B cell (primary cell): ENCODE measurements at regions not wholly inside any gene's neighbourhood (a gene's known extent, or its start where the extent isn't known, plus 50 kb on each side); places are given as distances from the start of the nearest gene placed in this dataset.

Source experiments
- ATAC-seq: fragments of 200-7000 bp; cut with Tn5 transposase; one replicate; pipeline ENCODE4 v1.10.0; 2021; ENCODE audit warnings: low read depth, mild to moderate bottlenecking, moderate number of reproducible peaks, moderate library complexity
- CTCF ChIA-PET: fragments of 350-600 bp; sonication (Branson Sonifier 250); formaldehyde crosslinking; loops from one replicate; lab custom pipeline; 2021; ENCODE audit warnings: antibody characterized with exemption, inconsistent platforms; lab: Charles Lee
- POLR2A ChIA-PET: fragments of 350-600 bp; sonication (Branson Sonifier 250); formaldehyde crosslinking; loops from one replicate; lab custom pipeline; 2021; ENCODE audit warnings: antibody characterized with exemption; lab: Charles Lee
- DNase-seq: peaks from one replicate; pipeline ENCODE4 v3.0.0; 2013
- H2AFZ ChIP-seq: 2 replicates; pipeline ENCODE4 v1.6.1; 2012; ENCODE audit warnings: mild to moderate bottlenecking, low read depth, low read length; ENCODE audit not compliant: insufficient read depth, poor library complexity, severe bottlenecking
- H3K27ac ChIP-seq, 2 donors: 1 replicate in 1 of 2; 2 replicates in 1 of 2; pipeline ENCODE4 v1.5.1; 2012 to 2013; ENCODE audit warnings: low read length in 2 of 2, mild to moderate bottlenecking in 2 of 2, moderate library complexity in 1 of 2
- H3K27me3 ChIP-seq, 4 experiments: fragments of 200-600 bp in 1 of 4; sonication (generic) in 1 of 4; replicated peaks in 1 of 4; 1 replicate in 2 of 4; 2 replicates in 2 of 4; pipeline versions ENCODE4 v1.6.1 to v1.7.0; 2013 to 2016; ENCODE audit warnings: low read length in 3 of 4, mild to moderate bottlenecking in 2 of 4, mixed read lengths in 1 of 4, moderate library complexity in 1 of 4; ENCODE audit not compliant: insufficient read depth in 4 of 4, control insufficient read depth in 3 of 4; ENCODE audit errors: control extremely low read depth in 1 of 4
- H3K36me3 ChIP-seq, 2 experiments: replicated peaks in 1 of 2; 1 replicate in 1 of 2; 2 replicates in 1 of 2; pipeline versions ENCODE4 v1.6.1 to v1.7.1; 2013; ENCODE audit warnings: low read length in 1 of 2; ENCODE audit not compliant: insufficient read depth in 2 of 2, control insufficient read depth in 1 of 2; ENCODE audit errors: control extremely low read depth in 1 of 2, extremely low read depth in 1 of 2
- H3K4me1 ChIP-seq, 2 donors: fragments of 200-600 bp in 1 of 2; sonication (generic) in 1 of 2; 1 replicate in 1 of 2; 2 replicates in 1 of 2; pipeline versions ENCODE4 v1.5.1 to v1.6.1; 2013 to 2017; ENCODE audit warnings: low read length in 2 of 2; ENCODE audit not compliant: control insufficient read depth in 2 of 2, insufficient read depth in 2 of 2
- H3K4me2 ChIP-seq: replicated peaks from 2 replicates; pipeline ENCODE3; 2012; ENCODE audit warnings: mild to moderate bottlenecking, low read depth, low read length; ENCODE audit not compliant: poor library complexity, severe bottlenecking
- H3K4me3 ChIP-seq, 5 experiments: fragments of 200-600 bp in 1 of 5; sonication (generic) in 1 of 5; 1 replicate in 3 of 5; 2 replicates in 2 of 5; pipeline versions ENCODE4 v1.5.1 to v1.7.0; 2011 to 2016; ENCODE audit warnings: low read length in 4 of 5, mild to moderate bottlenecking in 4 of 5, low read depth in 2 of 5, control low read depth in 1 of 5, moderate library complexity in 1 of 5; ENCODE audit not compliant: insufficient read depth in 1 of 5; ENCODE audit errors: control extremely low read depth in 1 of 5, extremely low read depth in 1 of 5
- H3K79me2 ChIP-seq: fragments of 200-600 bp; sonication (generic); one replicate; pipeline ENCODE4 v1.6.0; 2016; ENCODE audit warnings: low read length; ENCODE audit not compliant: control insufficient read depth, insufficient read depth
- H3K9ac ChIP-seq: fragments of 200-600 bp; sonication (generic); 2 replicates; pipeline ENCODE4 v1.6.1; 2017; ENCODE audit warnings: mild to moderate bottlenecking, low read length, moderate library complexity
- H3K9me3 ChIP-seq, 3 donors: one replicate each; pipeline versions ENCODE4 v1.6.1 to v1.7.1; 2013; ENCODE audit warnings: low read length in 2 of 3; ENCODE audit not compliant: control insufficient read depth in 2 of 3, insufficient read depth in 1 of 3; ENCODE audit errors: control extremely low read depth in 1 of 3
- H4K20me1 ChIP-seq: 2 replicates; pipeline ENCODE4 v1.6.0; 2012; ENCODE audit warnings: mild to moderate bottlenecking, low read length; ENCODE audit not compliant: insufficient read depth, control insufficient read depth, poor library complexity, severe bottlenecking
- H3K27ac Mint-ChIP-seq: one replicate; pipeline ENCODE4 v1.8.0; 2021; ENCODE audit warnings: mixed read lengths
- H3K27me3 Mint-ChIP-seq: one replicate; pipeline ENCODE4 v1.8.0; 2021; ENCODE audit warnings: mixed read lengths
- H3K4me1 Mint-ChIP-seq: one replicate; pipeline ENCODE4 v1.8.0; 2021; ENCODE audit warnings: mixed read lengths
- H3K4me3 Mint-ChIP-seq: one replicate; pipeline ENCODE4 v1.8.0; 2021; ENCODE audit warnings: mixed read lengths
- H3K9me3 Mint-ChIP-seq: one replicate; pipeline ENCODE4 v1.8.0; 2022; ENCODE audit warnings: mixed read lengths; ENCODE audit not compliant: insufficient read depth
- CTCF ChIP-seq: fragments of 200-600 bp; IDR thresholded peaks from one replicate; pipeline ENCODE4 v1.8.0; 2022; ENCODE audit warnings: antibody characterized with exemption, mild to moderate bottlenecking
- EZH2 ChIP-seq: IDR thresholded peaks from 2 replicates; pipeline ENCODE4 v1.6.1; 2012; ENCODE audit warnings: borderline replicate concordance, low read depth, mild to moderate bottlenecking, moderate library complexity, low read length; ENCODE audit not compliant: insufficient read depth, poor library complexity, severe bottlenecking
- WGBS: methylation state at CpG from one replicate; pipeline ENCODE4 v1.1.5; 2013; ENCODE audit warnings: missing lambda C conversion rate; ENCODE audit not compliant: insufficient coverage; 5-methylcytosine and 5-hydroxymethylcytosine counted together
- intact Hi-C: fragments of 100-400 bp; cut with micrococcal nuclease; formaldehyde crosslinking; loops from one replicate; pipeline ENCODE4 v1.10.0; 2022

DNA sequence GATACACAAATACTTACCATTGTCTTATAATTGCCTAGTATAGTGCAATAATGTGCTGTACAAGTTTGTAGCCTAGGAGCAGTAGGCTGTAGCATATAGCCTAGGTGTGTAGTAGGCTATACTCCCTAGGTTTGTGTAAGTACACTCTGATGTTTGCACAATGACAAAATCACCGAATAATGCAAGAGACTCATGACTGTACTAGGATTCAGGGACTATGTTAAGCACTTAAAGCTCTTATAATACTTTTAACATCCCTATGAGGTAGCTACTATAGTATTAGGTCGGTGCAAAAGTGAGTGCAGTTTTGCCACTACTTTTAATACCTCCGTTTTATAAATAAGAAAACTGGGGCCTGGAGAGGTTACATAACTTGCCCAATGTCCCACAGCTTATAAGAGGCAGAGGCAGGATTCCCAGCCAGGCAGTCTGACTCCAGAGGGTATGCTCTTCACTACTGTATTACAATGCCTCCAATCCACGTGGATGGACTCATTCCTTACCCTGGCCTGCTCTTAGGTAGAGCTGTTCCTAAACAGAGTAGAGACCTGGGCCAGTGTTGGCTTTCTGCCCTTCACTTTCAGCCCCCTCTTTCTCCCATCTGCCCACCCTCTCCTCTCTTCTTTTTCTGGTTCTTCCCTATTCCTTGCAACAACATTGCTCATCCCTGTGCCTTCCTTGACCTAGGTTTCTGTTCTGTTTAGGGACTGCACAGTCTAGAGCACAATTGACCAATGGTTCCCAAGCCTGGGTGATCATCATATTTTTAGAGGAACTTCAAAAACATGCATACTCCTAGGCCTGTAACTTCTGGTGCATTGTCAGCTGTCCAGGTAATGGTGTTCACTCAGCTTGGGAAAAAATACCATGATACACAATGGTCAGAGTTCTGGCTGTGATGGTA lies 114.0 kb downstream of the CARTPT start:
- no peak overlapping the region for H3K4me2 ChIP-seq
- intact Hi-C loops: no loop called here
- no peaks in the 10 kb centered on the region for H3K79me2 ChIP-seq
- 94% methylated on average over 1 of the region's 4 CpGs for WGBS
- H3K36me3 ChIP-seq: no peaks in the 10 kb centered on the region
- Mint-ChIP-seq H3K4me3 (no peak overlapping the region), H3K27me3 (peaks cover 7% of the 10 kb centered on the region), H3K9me3 (peaks cover 7% of the 10 kb centered on the region), H3K4me1 (peaks cover 4% of the 10 kb centered on the region), H3K27ac (no peak overlapping the region)
- no peak overlapping the region for H3K4me3 ChIP-seq
- POLR2A ChIA-PET: no interaction called here
- H3K27ac ChIP-seq: no peak overlapping the region
- no peaks in the 10 kb centered on the region for H3K27me3 ChIP-seq
- H3K9ac ChIP-seq: no peak overlapping the region
- CTCF ChIA-PET: no interaction called here
- no peak for TF ChIP-seq EZH2
- TF ChIP-seq CTCF: no peak
- DNase-seq (no peak), ATAC-seq (no peak)
- no peaks in the 10 kb centered on the region for H4K20me1 ChIP-seq
- H2AFZ ChIP-seq: no peak overlapping the region
- no peaks in the 10 kb centered on the region for H3K4me1 ChIP-seq
- peaks cover 3 to 11% (median 3%) of the 10 kb centered on the region in 3 donors for H3K9me3 ChIP-seq

DNA sequence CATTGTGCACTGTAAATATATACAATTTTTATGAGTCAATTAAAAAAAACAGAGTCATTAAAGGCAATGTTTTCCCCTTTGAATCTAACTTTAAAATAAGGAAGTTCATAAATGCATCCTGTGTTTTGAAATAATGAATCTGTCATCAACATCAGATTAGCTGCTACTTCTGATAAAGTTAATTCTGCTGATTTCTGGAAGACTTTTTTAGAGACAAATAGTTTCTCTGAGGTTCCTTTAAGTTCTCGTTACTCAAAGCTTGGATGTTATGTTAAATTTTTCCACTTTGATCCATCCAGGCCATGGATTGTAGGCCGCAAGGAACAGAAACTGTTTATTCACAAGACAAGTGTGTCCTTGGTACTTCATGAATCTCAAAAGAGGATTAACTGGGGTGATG lies 115.5 kb downstream of the CARTPT start:
- H3K27me3 ChIP-seq: peaks cover 0 to 3% (median 0%) of the 10 kb centered on the region in 4 experiments
- intact Hi-C loops: no loop called here
- no peaks in the 10 kb centered on the region for H3K79me2 ChIP-seq
- H3K27ac Mint-ChIP-seq: no peak overlapping the region
- no peak overlapping the region for H3K4me3 Mint-ChIP-seq
- no peaks in the 10 kb centered on the region for H3K36me3 ChIP-seq
- H2AFZ ChIP-seq: no peak overlapping the region
- ChIA-PET POLR2A (no interaction called here), CTCF (no interaction called here)
- no peak overlapping the region for H3K4me3 ChIP-seq
- no peak overlapping the region for H3K4me2 ChIP-seq
- peaks cover 7% of the 10 kb centered on the region for H3K27me3 Mint-ChIP-seq
- no peaks in the 10 kb centered on the region for H4K20me1 ChIP-seq
- peaks cover 3% of the 10 kb centered on the region for H3K9me3 Mint-ChIP-seq
- TF ChIP-seq CTCF: no peak
- TF ChIP-seq EZH2: no peak
- H3K27ac ChIP-seq: no peak overlapping the region
- H3K4me1 Mint-ChIP-seq: no peaks in the 10 kb centered on the region
- H3K9ac ChIP-seq: no peak overlapping the region
- 20% methylated on average over 1 of the region's 2 CpGs for WGBS
- peaks cover 0 to 3% (median under 1%) of the 10 kb centered on the region in 3 donors for H3K9me3 ChIP-seq
- H3K4me1 ChIP-seq: no peaks in the 10 kb centered on the region
- ATAC-seq: no peak
- no peak for DNase-seq
